Right forelimb (tissue), 1 donor: ENCODE measurements at regions not wholly inside any gene's neighbourhood (a gene's known extent, or its start where the extent isn't known, plus 50 kb on each side); places are given as distances from the start of the nearest gene placed in this dataset.
"Not testable (repeated sequence)": the region's sequence is repeated elsewhere in the genome, so short reads cannot be mapped to it uniquely, and the experiment has no call there.

Experiments used
- DNase-seq: peaks from one replicate; pipeline ENCODE4 v3.0.0-alpha.2; 2018

- no peak for DNase-seq
These were observed 132.6 kb upstream of the LIPC start for GRCh38 chr15:58298879-58299850.

GRCh38 chr15:58302832-58303231 is 129.0 kb upstream of the LIPC start:
- no peak for DNase-seq

- no peak for DNase-seq
These were observed 128.6 kb upstream of the LIPC start for GRCh38 chr15:58303236-58303635.

- no peak for DNase-seq
These were observed 125.0 kb upstream of the LIPC start for GRCh38 chr15:58306591-58307312.

- DNase-seq: no peak
These were observed 124.4 kb upstream of the LIPC start for GRCh38 chr15:58307313-58307961.

GRCh38 chr15:58308742-58309355 is 122.9 kb upstream of the LIPC start:
- DNase-seq: no peak

GRCh38 chr15:58309963-58310928 is 121.5 kb upstream of the LIPC start:
- DNase-seq: no peak

- DNase-seq: no peak
These were observed 120.2 kb upstream of the LIPC start for GRCh38 chr15:58311556-58311955.

- DNase-seq: no peak
These were observed 119.8 kb upstream of the LIPC start for GRCh38 chr15:58312031-58312430.

GRCh38 chr15:58313304-58313703 is 118.5 kb upstream of the LIPC start:
- no peak for DNase-seq

- DNase-seq: no peak
These were observed 117.8 kb upstream of the LIPC start for GRCh38 chr15:58313810-58314592.

GRCh38 chr15:58314593-58315216 is 117.1 kb upstream of the LIPC start:
- DNase-seq: no peak

GRCh38 chr15:58318517-58318916 is 113.3 kb upstream of the LIPC start:
- DNase-seq: no peak

- DNase-seq: no peak
These were observed 110.8 kb upstream of the LIPC start for GRCh38 chr15:58321034-58321433.

- DNase-seq: no peak
These were observed 109.5 kb upstream of the LIPC start for GRCh38 chr15:58322253-58322652.

GRCh38 chr15:58323321-58323720 is 108.5 kb upstream of the LIPC start:
- DNase-seq: not testable (repeated sequence)

GRCh38 chr15:58324533-58324932 is 107.3 kb upstream of the LIPC start:
- no peak for DNase-seq

- DNase-seq: no peak
These were observed 103.8 kb upstream of the LIPC start for GRCh38 chr15:58327958-58328357.

GRCh38 chr15:58329211-58329610 is 102.6 kb upstream of the LIPC start:
- DNase-seq: no peak
